Natural killer cell (primary cell): ENCODE measurements at regions not wholly inside any gene's neighbourhood (a gene's known extent, or its start where the extent isn't known, plus 50 kb on each side); places are given as distances from the start of the nearest gene placed in this dataset.

ENCODE experiments used
- ATAC-seq, 3 donors: fragments of 150-1000 bp in 2 of 3; fragments of 200-7000 bp in 1 of 3; cut with Tn5 transposase; 1 replicate in 1 of 3; 2 replicates in 2 of 3; pipeline ENCODE4 v1.10.0; 2021; ENCODE audit warnings: mild to moderate bottlenecking in 2 of 3, moderate library complexity in 2 of 3
- DNase-seq, 2 donors: peaks; one replicate each; pipeline versions ENCODE4 v3.0.0 to v3.0.0-alpha.2; 2013 to 2021; ENCODE audit warnings: mixed read lengths in 1 of 2
- H3K27ac ChIP-seq: one replicate; pipeline ENCODE4 v1.5.1; 2013; ENCODE audit warnings: mild to moderate bottlenecking, low read length
- H3K27me3 ChIP-seq: one replicate; pipeline ENCODE4 v1.6.1; 2013; ENCODE audit warnings: low read length; ENCODE audit not compliant: control insufficient read depth, insufficient read depth
- H3K36me3 ChIP-seq: one replicate; pipeline ENCODE4 v1.6.1; 2013; ENCODE audit warnings: low read length; ENCODE audit not compliant: control insufficient read depth, insufficient read depth
- H3K4me1 ChIP-seq: one replicate; pipeline ENCODE4 v1.6.1; 2013; ENCODE audit warnings: low read length; ENCODE audit not compliant: control insufficient read depth, insufficient read depth
- H3K4me3 ChIP-seq: one replicate; pipeline ENCODE4 v1.5.1; 2013; ENCODE audit warnings: low read length
- H3K9me3 ChIP-seq: one replicate; pipeline ENCODE4 v1.6.1; 2013; ENCODE audit warnings: low read length; ENCODE audit not compliant: control insufficient read depth, insufficient read depth
- H3K27ac Mint-ChIP-seq, 2 donors: one replicate each; pipeline ENCODE4 v1.8.0; 2022; ENCODE audit warnings: mild to moderate bottlenecking in 2 of 2, mixed read lengths in 2 of 2, moderate library complexity in 1 of 2
- H3K27me3 Mint-ChIP-seq, 2 donors: one replicate each; pipeline ENCODE4 v1.8.0; 2022; ENCODE audit warnings: low read depth in 2 of 2, mixed read lengths in 2 of 2
- H3K36me3 Mint-ChIP-seq: one replicate; pipeline ENCODE4 v1.8.0; 2022; ENCODE audit warnings: mixed read lengths
- H3K4me1 Mint-ChIP-seq, 2 donors: one replicate each; pipeline ENCODE4 v1.8.0; 2022; ENCODE audit warnings: mixed read lengths in 2 of 2
- H3K4me3 Mint-ChIP-seq: one replicate; pipeline ENCODE4 v1.8.0; 2022; ENCODE audit warnings: mild to moderate bottlenecking, moderate library complexity, mixed read lengths
- H3K9me3 Mint-ChIP-seq, 2 donors: one replicate each; pipeline ENCODE4 v1.8.0; 2022; ENCODE audit warnings: mixed read lengths in 2 of 2
- WGBS: methylation state at CpG from one replicate; pipeline ENCODE4 v1.1.7; 2013; ENCODE audit warnings: missing lambda C conversion rate; ENCODE audit not compliant: insufficient coverage; 5-methylcytosine and 5-hydroxymethylcytosine counted together
- intact Hi-C: fragments of 100-400 bp; cut with micrococcal nuclease; formaldehyde crosslinking; loops from one replicate; pipeline ENCODE4 v1.14.2; 2022
- TF ChIP-seq, protein P1 (sequence below): fragments of 200-600 bp; IDR thresholded peaks from one replicate; pipeline ENCODE4 v1.8.0; 2022; ENCODE audit warnings: antibody characterized with exemption

GRCh38 chr5:36521219-36521618 lies 85.2 kb upstream of the SLC1A3 start:
- no peaks in the 10 kb centered on the region for H3K4me1 Mint-ChIP-seq
- Histone ChIP-seq H3K4me3 (no peak overlapping the region), H3K27ac (no peak overlapping the region), H3K27me3 (no peaks in the 10 kb centered on the region), H3K36me3 (no peaks in the 10 kb centered on the region), H3K4me1 (no peaks in the 10 kb centered on the region), H3K9me3 (no peaks in the 10 kb centered on the region)
- peaks cover 0 to 5% of the 10 kb centered on the region in 2 donors for H3K27me3 Mint-ChIP-seq
- intact Hi-C loops: no loop called here
- TF ChIP-seq, protein P1, sequence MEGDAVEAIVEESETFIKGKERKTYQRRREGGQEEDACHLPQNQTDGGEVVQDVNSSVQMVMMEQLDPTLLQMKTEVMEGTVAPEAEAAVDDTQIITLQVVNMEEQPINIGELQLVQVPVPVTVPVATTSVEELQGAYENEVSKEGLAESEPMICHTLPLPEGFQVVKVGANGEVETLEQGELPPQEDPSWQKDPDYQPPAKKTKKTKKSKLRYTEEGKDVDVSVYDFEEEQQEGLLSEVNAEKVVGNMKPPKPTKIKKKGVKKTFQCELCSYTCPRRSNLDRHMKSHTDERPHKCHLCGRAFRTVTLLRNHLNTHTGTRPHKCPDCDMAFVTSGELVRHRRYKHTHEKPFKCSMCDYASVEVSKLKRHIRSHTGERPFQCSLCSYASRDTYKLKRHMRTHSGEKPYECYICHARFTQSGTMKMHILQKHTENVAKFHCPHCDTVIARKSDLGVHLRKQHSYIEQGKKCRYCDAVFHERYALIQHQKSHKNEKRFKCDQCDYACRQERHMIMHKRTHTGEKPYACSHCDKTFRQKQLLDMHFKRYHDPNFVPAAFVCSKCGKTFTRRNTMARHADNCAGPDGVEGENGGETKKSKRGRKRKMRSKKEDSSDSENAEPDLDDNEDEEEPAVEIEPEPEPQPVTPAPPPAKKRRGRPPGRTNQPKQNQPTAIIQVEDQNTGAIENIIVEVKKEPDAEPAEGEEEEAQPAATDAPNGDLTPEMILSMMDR: no peak
- no peak overlapping the region for H3K27ac Mint-ChIP-seq
- DNase-seq (no peak), ATAC-seq (no peak)
- H3K9me3 Mint-ChIP-seq: peaks cover 0 to 6% of the 10 kb centered on the region in 2 donors
- WGBS: 17% methylated on average over 1 of the region's 1 CpG
- H3K36me3 Mint-ChIP-seq: no peaks in the 10 kb centered on the region
- no peak overlapping the region for H3K4me3 Mint-ChIP-seq

GRCh38 chr5:36521838-36522745 lies 84.3 kb upstream of the SLC1A3 start:
- H3K4me1 ChIP-seq: no peaks in the 10 kb centered on the region
- H3K4me3 ChIP-seq: no peak overlapping the region
- no peak for DNase-seq
- no peak overlapping the region for H3K4me3 Mint-ChIP-seq
- intact Hi-C loops: no loop called here
- no peaks in the 10 kb centered on the region for H3K36me3 ChIP-seq
- no peaks in the 10 kb centered on the region for H3K36me3 Mint-ChIP-seq
- TF ChIP-seq, protein P1: no peak
- ATAC-seq: no peak
- no peak overlapping the region for H3K27ac ChIP-seq
- peaks cover 0 to 5% of the 10 kb centered on the region in 2 donors for H3K27me3 Mint-ChIP-seq
- peaks cover 0 to 6% of the 10 kb centered on the region in 2 donors for H3K9me3 Mint-ChIP-seq
- H3K27ac Mint-ChIP-seq: no peak overlapping the region
- 92% methylated on average over 10 of the region's 10 CpGs for WGBS
- no peaks in the 10 kb centered on the region for H3K27me3 ChIP-seq
- no peaks in the 10 kb centered on the region for H3K4me1 Mint-ChIP-seq
- no peaks in the 10 kb centered on the region for H3K9me3 ChIP-seq

DNA sequence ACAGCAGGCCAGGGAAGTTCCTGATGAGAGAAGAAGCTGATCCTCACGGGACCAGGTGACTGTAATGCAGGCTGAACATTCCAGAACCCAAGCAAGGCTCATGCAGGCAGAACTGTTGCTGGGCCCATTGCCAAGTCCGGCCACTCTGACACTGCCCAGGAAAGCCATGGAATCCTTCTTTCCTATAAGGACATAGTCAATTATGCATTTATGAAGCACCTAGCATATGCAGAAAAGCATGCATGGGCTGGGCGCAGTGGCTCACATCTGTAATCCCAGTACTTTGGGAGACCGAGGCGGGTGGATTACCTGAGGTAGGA lies 83.7 kb upstream of the SLC1A3 start:
- no peaks in the 10 kb centered on the region for H3K36me3 ChIP-seq
- no peaks in the 10 kb centered on the region for H3K36me3 Mint-ChIP-seq
- H3K27ac Mint-ChIP-seq: no peak overlapping the region
- peaks cover 0 to 6% of the 10 kb centered on the region in 2 donors for H3K9me3 Mint-ChIP-seq
- intact Hi-C loops: no loop called here
- ATAC-seq (no peak), DNase-seq (no peak)
- no peaks in the 10 kb centered on the region for H3K9me3 ChIP-seq
- peaks cover 0 to 5% of the 10 kb centered on the region in 2 donors for H3K27me3 Mint-ChIP-seq
- H3K4me3 ChIP-seq: no peak overlapping the region
- TF ChIP-seq, protein P1: no peak
- H3K4me1 ChIP-seq: no peaks in the 10 kb centered on the region
- no peak overlapping the region for H3K4me3 Mint-ChIP-seq
- H3K4me1 Mint-ChIP-seq: no peaks in the 10 kb centered on the region
- H3K27ac ChIP-seq: no peak overlapping the region
- no peaks in the 10 kb centered on the region for H3K27me3 ChIP-seq
- 89% methylated on average over 5 of the region's 5 CpGs for WGBS

- no peak overlapping the region for H3K4me3 ChIP-seq
- H3K36me3 ChIP-seq: no peaks in the 10 kb centered on the region
- H3K4me1 Mint-ChIP-seq: no peaks in the 10 kb centered on the region
- TF ChIP-seq, protein P1: no peak
- H3K27me3 ChIP-seq: no peaks in the 10 kb centered on the region
- 93% methylated on average over 5 of the region's 5 CpGs for WGBS
- H3K36me3 Mint-ChIP-seq: no peaks in the 10 kb centered on the region
- ATAC-seq (no peak), DNase-seq (no peak)
- intact Hi-C loops: no loop called here
- H3K9me3 ChIP-seq: no peaks in the 10 kb centered on the region
- H3K9me3 Mint-ChIP-seq: peaks cover 0 to 6% of the 10 kb centered on the region in 2 donors
- peaks cover 0 to 5% of the 10 kb centered on the region in 2 donors for H3K27me3 Mint-ChIP-seq
- H3K27ac Mint-ChIP-seq: no peak overlapping the region
- H3K4me1 ChIP-seq: no peaks in the 10 kb centered on the region
- no peak overlapping the region for H3K27ac ChIP-seq
- no peak overlapping the region for H3K4me3 Mint-ChIP-seq
These were observed 83.0 kb upstream of the SLC1A3 start for GRCh38 chr5:36523450-36523849.
